ENCODE measurements at regions not wholly inside any gene's neighbourhood (a gene's known extent, or its start where the extent isn't known, plus 50 kb on each side); places are given as distances from the start of the nearest gene placed in this dataset.

- no peak for TF ChIP-seq CTCF (IDR thresholded peaks at IDR 0.05 in 2 of 3, conservative IDR thresholded peaks at IDR 0.05 in 1 of 3; ENCODE audit: control insufficient read depth in 2 of 3, extremely low read depth in 1 of 3, insufficient read depth in 1 of 3, low read depth in 3 of 3, low read length in 3 of 3)
- no peak for TF ChIP-seq EP300 (IDR thresholded peaks at IDR 0.05; ENCODE audit: borderline replicate concordance in 1 of 2, control insufficient read depth in 1 of 2, low read depth in 2 of 2, low read length in 2 of 2)
- TF ChIP-seq RFX5 (IDR thresholded peaks at IDR 0.05; ENCODE audit: low read depth, low read length), result no peak
- TF ChIP-seq POLR2A (IDR thresholded peaks at IDR 0.05; ENCODE audit: low read depth, low read length), result no peak
- no peak for TF ChIP-seq TBL1XR1 (IDR thresholded peaks at IDR 0.05; ENCODE audit: low read depth, low read length)
- TF ChIP-seq MYC (IDR thresholded peaks at IDR 0.05; ENCODE audit: insufficient read depth, insufficient read length, insufficient replicate concordance, low read length, severe bottlenecking), result no peak
- TF ChIP-seq, protein P1, sequence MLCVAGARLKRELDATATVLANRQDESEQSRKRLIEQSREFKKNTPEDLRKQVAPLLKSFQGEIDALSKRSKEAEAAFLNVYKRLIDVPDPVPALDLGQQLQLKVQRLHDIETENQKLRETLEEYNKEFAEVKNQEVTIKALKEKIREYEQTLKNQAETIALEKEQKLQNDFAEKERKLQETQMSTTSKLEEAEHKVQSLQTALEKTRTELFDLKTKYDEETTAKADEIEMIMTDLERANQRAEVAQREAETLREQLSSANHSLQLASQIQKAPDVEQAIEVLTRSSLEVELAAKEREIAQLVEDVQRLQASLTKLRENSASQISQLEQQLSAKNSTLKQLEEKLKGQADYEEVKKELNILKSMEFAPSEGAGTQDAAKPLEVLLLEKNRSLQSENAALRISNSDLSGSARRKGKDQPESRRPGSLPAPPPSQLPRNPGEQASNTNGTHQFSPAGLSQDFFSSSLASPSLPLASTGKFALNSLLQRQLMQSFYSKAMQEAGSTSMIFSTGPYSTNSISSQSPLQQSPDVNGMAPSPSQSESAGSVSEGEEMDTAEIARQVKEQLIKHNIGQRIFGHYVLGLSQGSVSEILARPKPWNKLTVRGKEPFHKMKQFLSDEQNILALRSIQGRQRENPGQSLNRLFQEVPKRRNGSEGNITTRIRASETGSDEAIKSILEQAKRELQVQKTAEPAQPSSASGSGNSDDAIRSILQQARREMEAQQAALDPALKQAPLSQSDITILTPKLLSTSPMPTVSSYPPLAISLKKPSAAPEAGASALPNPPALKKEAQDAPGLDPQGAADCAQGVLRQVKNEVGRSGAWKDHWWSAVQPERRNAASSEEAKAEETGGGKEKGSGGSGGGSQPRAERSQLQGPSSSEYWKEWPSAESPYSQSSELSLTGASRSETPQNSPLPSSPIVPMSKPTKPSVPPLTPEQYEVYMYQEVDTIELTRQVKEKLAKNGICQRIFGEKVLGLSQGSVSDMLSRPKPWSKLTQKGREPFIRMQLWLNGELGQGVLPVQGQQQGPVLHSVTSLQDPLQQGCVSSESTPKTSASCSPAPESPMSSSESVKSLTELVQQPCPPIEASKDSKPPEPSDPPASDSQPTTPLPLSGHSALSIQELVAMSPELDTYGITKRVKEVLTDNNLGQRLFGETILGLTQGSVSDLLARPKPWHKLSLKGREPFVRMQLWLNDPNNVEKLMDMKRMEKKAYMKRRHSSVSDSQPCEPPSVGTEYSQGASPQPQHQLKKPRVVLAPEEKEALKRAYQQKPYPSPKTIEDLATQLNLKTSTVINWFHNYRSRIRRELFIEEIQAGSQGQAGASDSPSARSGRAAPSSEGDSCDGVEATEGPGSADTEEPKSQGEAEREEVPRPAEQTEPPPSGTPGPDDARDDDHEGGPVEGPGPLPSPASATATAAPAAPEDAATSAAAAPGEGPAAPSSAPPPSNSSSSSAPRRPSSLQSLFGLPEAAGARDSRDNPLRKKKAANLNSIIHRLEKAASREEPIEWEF (IDR thresholded peaks at IDR 0.05; ENCODE audit: insufficient replicate concordance, low read depth, low read length), result no peak
- no peak for TF ChIP-seq EGR1 (IDR thresholded peaks at IDR 0.05; ENCODE audit: borderline replicate concordance in 1 of 2, low read depth in 2 of 2, low read length in 2 of 2)
- TF ChIP-seq STAT1 (conservative IDR thresholded peaks at IDR 0.05), result no peak
- no peak for TF ChIP-seq NFIC (IDR thresholded peaks at IDR 0.05; ENCODE audit: low read depth, low read length)
- TF ChIP-seq RCOR1 (conservative IDR thresholded peaks at IDR 0.05; ENCODE audit: low read depth, low read length), result no peak
- no peak for TF ChIP-seq ZBTB33 (IDR thresholded peaks at IDR 0.05)
- TF ChIP-seq MAX (IDR thresholded peaks at IDR 0.05; ENCODE audit: low read depth, low read length), result no peak
- TF ChIP-seq HDAC2 (IDR thresholded peaks at IDR 0.05), result no peak
These were observed 364.4 kb upstream of the CYRIA start for GRCh38 chr2:17030047-17030446.
